Activated CD4-positive, alpha-beta T cell treated with anti-CD3 and anti-CD28 coated beads, Interleukin-2, amount 10 ng/mL, durations not matched to agents 7 days and 5 days (primary cell): ENCODE measurements at regions not wholly inside any gene's neighbourhood (a gene's known extent, or its start where the extent isn't known, plus 50 kb on each side); places are given as distances from the start of the nearest gene placed in this dataset.

Experiments used
- CTCF ChIA-PET: fragments of 350-600 bp; sonication (Branson Sonifier 250); formaldehyde crosslinking; loops from one replicate; lab custom pipeline; 2021; ENCODE audit warnings: antibody characterized with exemption; lab: Charles Lee
- POLR2A ChIA-PET: fragments of 350-600 bp; sonication (Branson Sonifier 250); formaldehyde crosslinking; loops from one replicate; lab custom pipeline; 2021; ENCODE audit warnings: antibody characterized with exemption; lab: Charles Lee
- DNase-seq: peaks from one replicate; pipeline ENCODE4 v3.0.0-alpha.2; 2020
- H3K27ac Mint-ChIP-seq: one replicate; pipeline ENCODE4 v1.8.0; 2021; ENCODE audit warnings: mild to moderate bottlenecking, moderate library complexity, mixed read lengths
- H3K27me3 Mint-ChIP-seq: one replicate; pipeline ENCODE4 v1.8.0; 2021; ENCODE audit warnings: mixed read lengths
- H3K36me3 Mint-ChIP-seq: one replicate; pipeline ENCODE4 v1.8.0; 2021; ENCODE audit warnings: low read depth, mixed read lengths
- H3K4me1 Mint-ChIP-seq: one replicate; pipeline ENCODE4 v1.8.0; 2021; ENCODE audit warnings: mixed read lengths
- H3K4me3 Mint-ChIP-seq: one replicate; pipeline ENCODE4 v1.8.0; 2021; ENCODE audit warnings: mild to moderate bottlenecking, moderate library complexity, mixed read lengths
- H3K9me3 Mint-ChIP-seq: one replicate; pipeline ENCODE4 v1.8.0; 2021; ENCODE audit warnings: mixed read lengths

GRCh38 chr9:74282526-74283253 is 214.4 kb upstream of the RORB start:
- Mint-ChIP-seq H3K27me3 (no peaks in the 10 kb centered on the region), H3K4me1 (no peaks in the 10 kb centered on the region), H3K4me3 (no peak overlapping the region), H3K9me3 (no peaks in the 10 kb centered on the region), H3K27ac (no peak overlapping the region), H3K36me3 (no peaks in the 10 kb centered on the region)
- CTCF ChIA-PET, result interaction anchor here (0.6 kb wide), 1 partner anchor 76 kb away, joined by 5 read pairs; no protein-coding TSS in a partner anchor
- POLR2A ChIA-PET, result no interaction called here
- no peak for DNase-seq

DNA sequence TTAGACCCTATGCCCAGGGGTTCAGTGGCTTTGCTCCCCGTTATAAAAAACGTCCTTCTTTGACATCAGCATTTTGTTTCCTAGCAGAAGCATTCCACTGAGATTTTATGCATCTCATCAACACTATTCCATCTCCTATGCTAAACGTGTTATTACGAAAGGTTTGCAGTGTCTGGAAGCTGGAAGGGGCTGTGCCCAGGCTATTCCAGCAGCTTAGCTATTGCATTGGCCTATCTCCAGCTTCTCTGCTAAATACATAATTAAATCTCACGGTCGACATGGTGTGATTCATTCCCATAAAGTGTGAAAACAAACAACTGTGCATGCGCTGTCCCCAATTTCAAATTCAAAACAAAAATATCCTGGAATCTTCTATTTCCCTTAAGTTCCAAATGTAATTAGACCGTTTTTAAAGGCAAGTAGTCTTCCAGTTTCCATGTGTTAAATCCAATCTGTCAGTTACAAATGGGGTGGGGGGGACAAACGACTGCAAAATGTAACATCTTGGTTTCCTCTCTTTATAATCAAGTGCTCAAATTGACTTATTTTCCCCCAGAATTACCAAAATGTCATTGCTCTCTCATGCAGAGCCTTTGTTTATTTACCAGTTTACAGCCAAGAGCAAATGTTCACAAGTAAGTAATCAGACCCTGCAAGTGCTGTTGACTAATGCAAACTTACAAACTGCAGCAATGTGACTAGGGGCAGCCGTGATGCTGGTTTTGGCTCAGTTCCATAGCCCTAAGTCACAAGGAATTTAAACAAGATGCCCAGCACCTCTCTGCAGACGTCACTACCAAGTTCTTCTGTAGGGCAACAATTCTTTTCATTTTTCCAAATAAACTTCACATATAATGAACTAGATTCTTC is 212.3 kb upstream of the RORB start:
- ChIA-PET CTCF (no interaction called here), POLR2A (no interaction called here)
- Mint-ChIP-seq H3K36me3 (no peaks in the 10 kb centered on the region), H3K27ac (no peak overlapping the region), H3K4me1 (no peaks in the 10 kb centered on the region), H3K27me3 (no peaks in the 10 kb centered on the region), H3K4me3 (no peak overlapping the region), H3K9me3 (no peaks in the 10 kb centered on the region)
- no peak for DNase-seq

DNA sequence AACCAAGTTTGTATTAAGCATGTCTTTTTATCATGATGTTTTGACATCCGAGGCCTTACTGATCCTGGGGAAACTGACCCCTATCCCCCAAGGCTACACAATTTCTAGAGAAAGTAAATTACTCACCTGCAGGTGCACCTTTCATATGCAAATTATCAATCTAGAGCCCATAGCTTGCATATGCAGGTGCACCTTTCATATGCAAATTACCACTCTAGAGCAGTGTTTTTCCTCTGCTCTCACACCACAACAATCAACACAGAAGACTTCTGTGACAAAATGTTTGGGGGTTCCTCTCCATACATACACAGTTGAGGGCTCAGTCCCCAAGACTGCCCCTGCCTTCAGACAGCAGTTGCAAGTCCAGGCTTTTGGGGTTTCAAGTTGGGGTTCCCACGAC is 203.7 kb upstream of the RORB start:
- ChIA-PET CTCF (no interaction called here), POLR2A (no interaction called here)
- H3K36me3 Mint-ChIP-seq, result no peaks in the 10 kb centered on the region
- DNase-seq, result no peak
- H3K9me3 Mint-ChIP-seq, result no peaks in the 10 kb centered on the region
- H3K27ac Mint-ChIP-seq, result no peak overlapping the region
- H3K4me1 Mint-ChIP-seq, result no peaks in the 10 kb centered on the region
- no peak overlapping the region for H3K4me3 Mint-ChIP-seq
- H3K27me3 Mint-ChIP-seq, result no peaks in the 10 kb centered on the region

- Mint-ChIP-seq H3K27me3 (no peaks in the 10 kb centered on the region), H3K4me1 (no peaks in the 10 kb centered on the region), H3K36me3 (no peaks in the 10 kb centered on the region), H3K9me3 (no peaks in the 10 kb centered on the region), H3K27ac (no peak overlapping the region), H3K4me3 (no peak overlapping the region)
- ChIA-PET CTCF (no interaction called here), POLR2A (no interaction called here)
- no peak for DNase-seq
Measured at GRCh38 chr9:74303945-74304344, 193.2 kb upstream of the RORB start.

DNA sequence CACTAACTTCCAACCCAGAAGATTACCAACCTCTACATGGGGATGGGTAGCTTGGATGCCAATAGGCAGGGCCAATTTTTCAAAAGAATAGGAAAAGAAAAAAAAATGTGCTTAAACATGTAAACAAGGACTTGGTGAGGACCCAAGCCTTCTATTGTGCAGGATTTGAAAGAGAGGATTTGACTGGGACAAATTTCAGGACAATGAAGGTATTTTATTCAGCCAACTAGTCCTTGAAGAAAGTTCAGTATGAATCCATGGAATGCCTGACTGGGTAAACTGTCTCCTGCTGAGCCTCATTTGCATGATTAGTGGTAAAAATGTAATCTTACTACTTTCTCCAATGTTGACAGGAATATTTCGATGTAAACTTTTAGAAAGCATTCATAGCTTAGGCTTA is 192.5 kb upstream of the RORB start:
- Mint-ChIP-seq H3K27me3 (no peaks in the 10 kb centered on the region), H3K36me3 (no peaks in the 10 kb centered on the region), H3K4me3 (no peak overlapping the region), H3K27ac (no peak overlapping the region), H3K9me3 (no peaks in the 10 kb centered on the region), H3K4me1 (no peaks in the 10 kb centered on the region)
- no peak for DNase-seq
- CTCF ChIA-PET, result no interaction called here
- POLR2A ChIA-PET, result no interaction called here

- H3K36me3 Mint-ChIP-seq, result no peaks in the 10 kb centered on the region
- peaks cover 2% of the 10 kb centered on the region for H3K9me3 Mint-ChIP-seq
- no peaks in the 10 kb centered on the region for H3K4me1 Mint-ChIP-seq
- H3K27me3 Mint-ChIP-seq, result no peaks in the 10 kb centered on the region
- ChIA-PET CTCF (no interaction called here), POLR2A (no interaction called here)
- no peak overlapping the region for H3K4me3 Mint-ChIP-seq
- H3K27ac Mint-ChIP-seq, result no peak overlapping the region
- DNase-seq, result no peak
Measured at GRCh38 chr9:74309654-74310053, 187.5 kb upstream of the RORB start.

DNA sequence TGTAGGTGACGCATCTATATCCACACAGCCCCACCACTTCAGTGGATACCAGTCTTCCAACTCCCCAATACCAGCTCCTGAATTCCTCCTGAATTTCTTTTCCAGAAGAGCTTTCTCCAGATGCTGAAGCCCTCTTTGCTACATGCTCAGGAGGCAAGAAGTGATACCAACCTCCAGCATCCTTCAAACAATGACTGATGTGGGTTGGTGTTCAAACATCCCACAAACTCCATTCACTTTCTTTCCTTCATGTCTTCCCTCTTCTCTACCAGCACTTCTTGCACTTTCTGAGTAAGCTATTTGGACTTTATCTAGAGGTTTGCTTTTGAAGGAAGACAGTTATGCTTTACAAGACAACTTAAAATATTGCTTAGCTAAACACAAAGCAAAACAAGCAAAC is 179.9 kb upstream of the RORB start:
- no peaks in the 10 kb centered on the region for H3K4me1 Mint-ChIP-seq
- H3K4me3 Mint-ChIP-seq, result no peak overlapping the region
- ChIA-PET POLR2A (no interaction called here), CTCF (no interaction called here)
- H3K36me3 Mint-ChIP-seq, result no peaks in the 10 kb centered on the region
- peaks cover 6% of the 10 kb centered on the region for H3K9me3 Mint-ChIP-seq
- no peaks in the 10 kb centered on the region for H3K27me3 Mint-ChIP-seq
- H3K27ac Mint-ChIP-seq, result no peak overlapping the region
- no peak for DNase-seq

- CTCF ChIA-PET, result no interaction called here
- Mint-ChIP-seq H3K27me3 (no peaks in the 10 kb centered on the region), H3K36me3 (no peaks in the 10 kb centered on the region), H3K4me1 (peaks cover 1% of the 10 kb centered on the region), H3K27ac (no peak overlapping the region), H3K4me3 (no peak overlapping the region), H3K9me3 (peaks cover 9% of the 10 kb centered on the region)
- DNase-seq, result no peak
- POLR2A ChIA-PET, result no interaction called here
Measured at GRCh38 chr9:74321396-74321795, 175.7 kb upstream of the RORB start.

- H3K4me1 Mint-ChIP-seq, result peaks cover 1% of the 10 kb centered on the region
- ChIA-PET POLR2A (no interaction called here), CTCF (interaction anchor here (0.6 kb wide), 2 partner anchors 159 to 387 kb away, joined by 3 read pairs; no protein-coding TSS in a partner anchor)
- no peaks in the 10 kb centered on the region for H3K27me3 Mint-ChIP-seq
- no peaks in the 10 kb centered on the region for H3K36me3 Mint-ChIP-seq
- no peak overlapping the region for H3K27ac Mint-ChIP-seq
- H3K9me3 Mint-ChIP-seq, result peaks cover 9% of the 10 kb centered on the region
- no peak overlapping the region for H3K4me3 Mint-ChIP-seq
- DNase-seq, result no peak
Measured at GRCh38 chr9:74322661-74323314, 174.3 kb upstream of the RORB start.

- POLR2A ChIA-PET, result no interaction called here
Measured at GRCh38 chr9:74330487-74331214, 166.5 kb upstream of the RORB start.

DNA sequence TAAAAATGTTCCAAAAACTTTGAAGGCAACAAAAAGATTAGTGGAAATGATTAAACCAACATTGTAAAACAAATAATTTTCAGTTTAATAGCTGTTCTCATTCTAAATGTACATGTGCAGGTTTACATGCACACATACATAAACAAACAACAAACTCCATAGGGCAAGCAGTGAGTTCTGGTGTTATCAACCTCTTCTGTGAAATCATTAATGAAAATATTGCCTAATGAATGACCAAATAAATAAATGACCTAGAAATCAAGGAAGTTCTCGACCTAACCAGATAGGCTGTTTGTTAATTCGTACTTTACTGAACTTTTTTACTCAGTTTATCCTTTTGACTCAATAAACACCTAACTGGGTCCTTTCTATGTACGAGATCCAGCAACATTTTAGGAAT is 165.5 kb upstream of the RORB start:
- Mint-ChIP-seq H3K27ac (no peak overlapping the region), H3K4me3 (no peak overlapping the region), H3K27me3 (no peaks in the 10 kb centered on the region), H3K9me3 (no peaks in the 10 kb centered on the region), H3K36me3 (no peaks in the 10 kb centered on the region), H3K4me1 (peaks cover 7% of the 10 kb centered on the region)
- ChIA-PET CTCF (no interaction called here), POLR2A (no interaction called here)
- no peak for DNase-seq

More at GRCh38 chr9:74330487-74331214, 166.5 kb upstream of the RORB start:
- CTCF ChIA-PET, result no interaction called here
- H3K4me1 Mint-ChIP-seq, result peaks cover 7% of the 10 kb centered on the region
- no peaks in the 10 kb centered on the region for H3K36me3 Mint-ChIP-seq
- no peak overlapping the region for H3K27ac Mint-ChIP-seq
- no peaks in the 10 kb centered on the region for H3K9me3 Mint-ChIP-seq
- H3K27me3 Mint-ChIP-seq, result no peaks in the 10 kb centered on the region
- no peak for DNase-seq
- no peak overlapping the region for H3K4me3 Mint-ChIP-seq

DNA sequence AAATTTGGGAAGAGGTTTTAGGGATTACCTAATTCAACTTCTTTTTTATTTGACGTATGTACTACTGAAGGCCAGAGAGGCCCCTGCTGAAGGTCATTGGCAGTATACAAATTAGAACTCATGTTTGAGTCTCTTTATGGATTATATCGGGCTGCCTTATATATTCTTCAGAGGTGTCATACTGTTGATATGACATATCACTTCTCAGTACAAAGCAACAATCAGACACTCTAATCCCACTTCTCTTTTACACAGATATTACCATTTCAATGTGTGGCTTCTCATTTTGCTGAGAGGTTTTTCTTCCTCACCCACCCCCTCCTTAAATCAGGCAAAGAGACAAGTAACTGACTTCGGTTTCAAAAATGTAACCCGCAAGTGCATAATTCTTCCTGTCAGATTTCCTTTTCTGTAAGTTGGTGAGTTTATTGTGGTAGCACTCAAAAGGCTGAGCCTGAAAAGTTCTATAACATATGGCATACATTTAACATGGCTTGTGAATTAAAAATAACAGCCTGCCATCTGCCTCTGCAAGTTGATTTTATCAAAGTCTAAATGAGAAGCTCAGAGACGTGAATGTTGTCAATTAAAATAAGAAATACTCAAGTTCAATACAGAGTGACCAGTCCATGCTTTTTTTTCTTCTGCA is 163.6 kb upstream of the RORB start:
- Mint-ChIP-seq H3K4me1 (peaks cover 7% of the 10 kb centered on the region), H3K9me3 (no peaks in the 10 kb centered on the region), H3K4me3 (no peak overlapping the region), H3K27ac (no peak overlapping the region), H3K36me3 (no peaks in the 10 kb centered on the region), H3K27me3 (no peaks in the 10 kb centered on the region)
- POLR2A ChIA-PET, result no interaction called here
- no peak for DNase-seq
- CTCF ChIA-PET, result no interaction called here
